ENCODE measurements at regions not wholly inside any gene's neighbourhood (a gene's known extent, or its start where the extent isn't known, plus 50 kb on each side); places are given as distances from the start of the nearest gene placed in this dataset.

GRCh38 chr7:9240001-9240400 lies 806.6 kb downstream of the NXPH1 start:
- no peak for DNase-seq (ENCODE audit: low read depth)
- TF ChIP-seq CTCF (IDR thresholded peaks at IDR 0.05; ENCODE audit: low read depth, low read length) = no peak
- TF ChIP-seq MYC (IDR thresholded peaks at IDR 0.05; ENCODE audit: low read depth, low read length) = no peak
- no peak for TF ChIP-seq MAX (IDR thresholded peaks at IDR 0.05; ENCODE audit: low read depth, low read length)
- no peak for TF ChIP-seq POLR2A (IDR thresholded peaks at IDR 0.05; ENCODE audit: extremely low read depth, insufficient read length)
- no peak overlapping the region for H3K4me3 ChIP-seq (ENCODE audit: low read depth, low read length)

DNA sequence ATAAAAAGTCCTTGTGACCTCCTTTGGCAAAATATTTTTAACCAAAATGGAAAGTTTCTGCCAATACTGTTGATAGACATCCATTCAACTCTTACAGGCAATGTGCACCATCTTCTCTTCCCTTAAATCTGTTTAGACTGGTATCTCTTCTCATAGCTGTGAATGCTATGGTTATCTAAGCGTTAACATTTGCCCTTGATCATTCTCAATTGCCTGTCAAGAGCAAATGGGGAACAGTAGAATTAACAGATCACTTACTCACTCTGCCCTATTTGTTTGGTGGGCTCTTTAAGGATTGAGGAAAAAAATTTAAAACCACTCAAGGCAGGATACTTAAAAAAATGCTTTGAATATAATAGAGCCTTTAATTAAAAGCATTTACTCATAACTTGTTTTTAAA lies 808.4 kb downstream of the NXPH1 start:
- no peak overlapping the region for H3K4me3 ChIP-seq (ENCODE audit: low read depth, low read length)
- TF ChIP-seq MYC (IDR thresholded peaks at IDR 0.05; ENCODE audit: low read depth, low read length) = no peak
- no peak for DNase-seq (ENCODE audit: low read depth)

DNA sequence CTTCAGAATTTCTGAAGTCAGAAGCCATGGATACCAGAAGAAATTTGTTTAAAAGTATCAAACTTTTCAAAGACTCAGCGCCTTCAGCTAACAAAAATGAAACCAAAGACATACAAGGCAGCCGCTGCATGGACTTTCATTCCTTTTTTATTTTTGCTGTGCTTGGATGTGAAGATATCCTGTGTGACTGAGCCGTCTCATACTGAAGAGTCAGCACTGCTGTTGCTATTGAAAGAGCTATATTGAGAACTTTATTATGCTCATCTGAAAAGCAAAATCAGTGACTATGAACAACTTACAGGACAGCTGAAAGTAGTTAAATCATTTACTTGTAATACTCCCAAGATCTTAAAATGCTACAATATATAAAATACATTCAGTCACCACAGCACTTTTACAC lies 809.2 kb downstream of the NXPH1 start:
- TF ChIP-seq MAX (IDR thresholded peaks at IDR 0.05; ENCODE audit: low read depth, low read length) (no peak), CTCF (IDR thresholded peaks at IDR 0.05; ENCODE audit: low read depth, low read length) (no peak), MYC (IDR thresholded peaks at IDR 0.05; ENCODE audit: low read depth, low read length) (no peak)
- no peak overlapping the region for H3K4me3 ChIP-seq (ENCODE audit: low read depth, low read length)
- no peak for DNase-seq (ENCODE audit: low read depth)

- no peak for DNase-seq (ENCODE audit: low read depth)
- H3K4me3 ChIP-seq (ENCODE audit: low read depth, low read length) = no peak overlapping the region
- TF ChIP-seq POLR2A (IDR thresholded peaks at IDR 0.05; ENCODE audit: extremely low read depth, insufficient read length) = no peak
- TF ChIP-seq CTCF (IDR thresholded peaks at IDR 0.05; ENCODE audit: low read depth, low read length) = no peak
- TF ChIP-seq MAX (IDR thresholded peaks at IDR 0.05; ENCODE audit: low read depth, low read length) = no peak
- no peak for TF ChIP-seq MYC (IDR thresholded peaks at IDR 0.05; ENCODE audit: low read depth, low read length)
These were observed 817.5 kb downstream of the NXPH1 start for GRCh38 chr7:9250876-9251275.

DNA sequence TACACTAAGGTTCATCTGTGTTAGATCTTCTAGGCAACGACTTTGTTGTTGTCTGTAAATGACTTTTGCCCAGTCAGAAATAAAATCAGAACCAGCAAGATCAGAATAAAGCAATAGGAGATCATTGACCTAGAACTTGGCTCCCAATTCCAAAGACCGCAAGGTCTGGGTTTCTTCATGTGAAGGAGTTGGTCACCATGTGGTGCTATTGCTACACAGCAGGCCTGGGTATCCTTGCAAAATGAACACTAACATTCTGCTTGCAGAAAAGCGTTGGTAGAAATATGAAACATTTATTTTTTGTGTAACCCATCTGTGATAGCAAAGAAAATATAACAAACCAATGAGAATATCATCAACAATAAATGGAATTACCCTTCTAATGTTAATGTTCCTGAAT lies 831.0 kb downstream of the NXPH1 start:
- TF ChIP-seq CTCF (IDR thresholded peaks at IDR 0.05; ENCODE audit: low read depth, low read length) (no peak), MAX (IDR thresholded peaks at IDR 0.05; ENCODE audit: low read depth, low read length) (no peak), MYC (IDR thresholded peaks at IDR 0.05; ENCODE audit: low read depth, low read length) (no peak), POLR2A (IDR thresholded peaks at IDR 0.05; ENCODE audit: extremely low read depth, insufficient read length) (no peak)
- no peak for DNase-seq (ENCODE audit: low read depth)
- no peak overlapping the region for H3K4me3 ChIP-seq (ENCODE audit: low read depth, low read length)

- no peak overlapping the region for H3K4me3 ChIP-seq (ENCODE audit: low read depth, low read length)
- DNase-seq (ENCODE audit: low read depth) = no peak
- TF ChIP-seq CTCF (IDR thresholded peaks at IDR 0.05; ENCODE audit: low read depth, low read length) (no peak), POLR2A (IDR thresholded peaks at IDR 0.05; ENCODE audit: extremely low read depth, insufficient read length) (no peak), MYC (IDR thresholded peaks at IDR 0.05; ENCODE audit: low read depth, low read length) (no peak)
These were observed 846.7 kb downstream of the NXPH1 start for GRCh38 chr7:9280088-9280487.

All from NB4 (cell line).